K562 (cell line): ENCODE measurements at regions not wholly inside any gene's neighbourhood (a gene's known extent, or its start where the extent isn't known, plus 50 kb on each side); places are given as distances from the start of the nearest gene placed in this dataset.

Source experiments
- ATAC-seq: fragments of 200-7000 bp; cut with Tn5 transposase; 3 replicates; pipeline ENCODE4 v1.9.1; 2020; ENCODE audit warnings: moderate library complexity
- BruUV-seq: library from RNA; stranded (reverse); fragments of 400-500 nt; replicated peaks from 2 replicates; lab custom pipeline; 2021; lab: Mats Ljungman, UMichigan
- CTCF ChIA-PET: fragments of 300-600 bp; formaldehyde crosslinking; extraction: SDS; loops from one replicate; lab custom pipeline; 2021; ENCODE audit warnings: low intra/inter-chr PET ratio; lab: Yijun Ruan, JAX
- POLR2A ChIA-PET: fragments of 300-600, 350-650 bp; sonication (Branson Sonifier 250); formaldehyde crosslinking; extraction: SDS; loops from one replicate; lab custom pipeline; 2021; ENCODE audit warnings: antibody characterized with exemption, inconsistent platforms; lab: Yijun Ruan, JAX
- DNase-seq, 4 experiments: peaks; one replicate each; pipeline versions ENCODE4 v3.0.0 to v3.0.0-alpha.2; 2011 to 2018; ENCODE audit warnings: low spot score in 3 of 4, mixed read lengths in 3 of 4; ENCODE audit errors: extremely low read depth in 1 of 4
- FAIRE-seq: peaks from 2 replicates; lab custom pipeline; 2011; peaks lifted over from hg19 to GRCh38; lab: Jason Lieb, UNC
- H2AFZ ChIP-seq: 2 replicates; pipeline ENCODE4 v1.6.0; 2011; ENCODE audit warnings: low read depth, low read length, control low read depth, inconsistent platforms
- H3K27ac ChIP-seq: fragments of 200-600 bp; 3 replicates; pipeline ENCODE4 v1.8.0; 2011; ENCODE audit warnings: low read depth, mild to moderate bottlenecking, control low read depth, inconsistent platforms, low read length, moderate library complexity, mixed read lengths; ENCODE audit errors: extremely low read depth
- H3K27me3 ChIP-seq, 2 experiments: fragments of 300-600 bp in 1 of 2; 2 replicates in 1 of 2; 3 replicates in 1 of 2; pipeline versions ENCODE4 v1.6.0 to v1.8.0; 2011; ENCODE audit warnings: inconsistent platforms in 2 of 2, low read length in 2 of 2, mild to moderate bottlenecking in 1 of 2, mixed read lengths in 1 of 2, moderate library complexity in 1 of 2; ENCODE audit not compliant: control insufficient read depth in 2 of 2, insufficient read depth in 2 of 2
- H3K36me3 ChIP-seq: fragments of 300-600 bp; 3 replicates; pipeline ENCODE4 v1.8.0; 2011; ENCODE audit warnings: mild to moderate bottlenecking, low read length, inconsistent platforms; ENCODE audit not compliant: control insufficient read depth, insufficient read depth
- H3K4me1 ChIP-seq, 2 experiments: fragments of 200-600 bp in 1 of 2; replicated peaks in 1 of 2; 2 replicates in 1 of 2; 3 replicates in 1 of 2; pipeline versions ENCODE4 v1.5.1 to v1.8.0; 2011; ENCODE audit warnings: inconsistent platforms in 2 of 2, low read length in 2 of 2, mild to moderate bottlenecking in 1 of 2, mixed read lengths in 1 of 2, moderate library complexity in 1 of 2; ENCODE audit not compliant: control insufficient read depth in 2 of 2, insufficient read depth in 2 of 2
- H3K4me2 ChIP-seq: 2 replicates; pipeline ENCODE4 v1.6.1; 2011; ENCODE audit warnings: low read length, control low read depth, inconsistent platforms, mixed read lengths; ENCODE audit not compliant: insufficient read depth
- H3K4me3 ChIP-seq: fragments of 200-600 bp; sonication (generic), shearing (Covaris generic); 2 replicates; pipeline ENCODE4 v1.5.1; 2016; ENCODE audit warnings: control low read depth, inconsistent platforms
- H3K79me2 ChIP-seq: fragments of 200-600 bp; 3 replicates; pipeline ENCODE4 v1.8.0; 2011; ENCODE audit warnings: low read length, inconsistent platforms; ENCODE audit not compliant: control insufficient read depth, insufficient read depth
- H3K9ac ChIP-seq, 2 experiments: 2 replicates each; pipeline versions ENCODE4 v1.6.0 to v1.6.1; 2011; ENCODE audit warnings: low read depth in 2 of 2, low read length in 2 of 2, control low read depth in 1 of 2, inconsistent platforms in 1 of 2, mild to moderate bottlenecking in 1 of 2, mixed read lengths in 1 of 2; ENCODE audit not compliant: insufficient read depth in 1 of 2
- H3K9me1 ChIP-seq: one replicate; pipeline ENCODE4 v1.6.0; 2011; ENCODE audit warnings: inconsistent platforms, mild to moderate bottlenecking, low read length, moderate library complexity; ENCODE audit not compliant: control insufficient read depth, insufficient read depth
- H3K9me3 ChIP-seq: replicated peaks from 2 replicates; pipeline ENCODE4 v1.5.1; 2011; ENCODE audit warnings: low read depth, low read length, inconsistent platforms; ENCODE audit not compliant: control insufficient read depth, insufficient read depth
- H4K20me1 ChIP-seq: replicated peaks from 2 replicates; pipeline ENCODE4 v1.6.1; 2011; ENCODE audit warnings: low read length, inconsistent platforms, mixed read lengths; ENCODE audit not compliant: control insufficient read depth, insufficient read depth
- E2F6 ChIP-seq, 2 experiments: IDR thresholded peaks; 2 replicates each; pipeline ENCODE4 v1.6.1; 2011; ENCODE audit warnings: borderline replicate concordance in 1 of 2, control low read depth in 1 of 2, low read depth in 1 of 2, low read length in 1 of 2, mild to moderate bottlenecking in 1 of 2, mixed read lengths in 1 of 2, moderate library complexity in 1 of 2; ENCODE audit not compliant: insufficient read depth in 1 of 2, insufficient read length in 1 of 2, poor library complexity in 1 of 2, severe bottlenecking in 1 of 2; ENCODE audit errors: extremely low read depth in 1 of 2
- FOXJ2 ChIP-seq: fragments of 200-800 bp; sonication (Bioruptor generic); IDR thresholded peaks from 2 replicates; pipeline ENCODE4 v1.6.1; 2016; ENCODE audit warnings: missing genetic modification characterization, missing compliant biosample characterization
- NFIC ChIP-seq: fragments of 450-650 bp; IDR thresholded peaks from 2 replicates; pipeline ENCODE4 v1.6.1; 2017; ENCODE audit warnings: mild to moderate bottlenecking, inconsistent platforms
- NFIX ChIP-seq: fragments of 250-450 bp; sonication (Bioruptor Pico); IDR thresholded peaks from 2 replicates; pipeline ENCODE4 v1.4.0; 2020; ENCODE audit warnings: low read depth, mild to moderate bottlenecking, moderate library complexity
- WGBS: fragments of 100-300 bp; shearing (Covaris generic); methylation state at CpG from one replicate; pipeline ENCODE4 v1.1.6; 2016; ENCODE audit warnings: low coverage, mixed read lengths; ENCODE audit not compliant: insufficient coverage; ENCODE audit errors: missing lambda C conversion rate; 5-methylcytosine and 5-hydroxymethylcytosine counted together
- in situ Hi-C: fragments of 300-500 bp; cut with MboI; formaldehyde crosslinking; loops from 4 replicates; pipeline ENCODE4 v1.15.0; 2018; ENCODE audit warnings: inconsistent platforms, mixed read lengths
- intact Hi-C: fragments of 100-400 bp; cut with micrococcal nuclease; formaldehyde crosslinking; loops from 2 replicates; pipeline ENCODE4 v1.14.2; 2022

- H3K9me3 ChIP-seq = no peaks in the 10 kb centered on the region
- ATAC-seq = no peak
- in situ Hi-C loops = no loop called here
- POLR2A ChIA-PET = no interaction called here
- H3K27me3 ChIP-seq = peaks cover 0 to 4% of the 10 kb centered on the region in 2 experiments; a peak in 1 of 5 replicates
- H3K9me1 ChIP-seq = no peaks in the 10 kb centered on the region
- DNase-seq = no peak
- no peaks in the 10 kb centered on the region for H3K4me1 ChIP-seq
- no peak overlapping the region for H3K9ac ChIP-seq
- TF ChIP-seq E2F6 (IDR thresholded peaks at IDR 0.05; ENCODE audit: borderline replicate concordance in 1 of 2, extremely low read depth in 1 of 2, insufficient read depth in 1 of 2, insufficient read length in 1 of 2, low read depth in 1 of 2, low read length in 1 of 2, poor library complexity in 1 of 2, severe bottlenecking in 1 of 2) (no peak), FOXJ2 (tag) (no peak), NFIC (peak; percentile 84), NFIX (CRISPR knock-in tag) (peak; percentile 42; the same call in 1 of the 2 replicates)
- TF ChIP-seq, all 486 proteins: peak for 2
- 7% methylated on average over 3 of the region's 3 CpGs for WGBS
- CTCF ChIA-PET = no interaction called here
- Histone ChIP-seq H3K27ac (no peak overlapping the region), H3K79me2 (no peaks in the 10 kb centered on the region), H3K36me3 (no peaks in the 10 kb centered on the region), H4K20me1 (no peaks in the 10 kb centered on the region), H3K4me3 (no peak overlapping the region), H2AFZ (no peak overlapping the region), H3K4me2 (no peak overlapping the region)
- no peak for FAIRE-seq
- intact Hi-C loops = no loop called here
- BruUV-seq = no TSS peak
Observed at GRCh38 chr10:118835682-118836326, 81.0 kb upstream of the CACUL1 start.
